Mammary epithelial cell (primary cell): ENCODE measurements at regions not wholly inside any gene's neighbourhood (a gene's known extent, or its start where the extent isn't known, plus 50 kb on each side); places are given as distances from the start of the nearest gene placed in this dataset.

Experiments used
- CTCF ChIP-seq, 2 donors: IDR thresholded peaks in 1 of 2; conservative IDR thresholded peaks in 1 of 2; 2 replicates each; pipeline ENCODE4 v1.5.1; 2011 to 2012; ENCODE audit warnings: inconsistent platforms in 2 of 2, low read length in 2 of 2, mild to moderate bottlenecking in 2 of 2, control low read depth in 1 of 2, low read depth in 1 of 2; ENCODE audit not compliant: insufficient read depth in 1 of 2; ENCODE audit errors: extremely low read depth in 1 of 2
- EZH2 ChIP-seq: IDR thresholded peaks from 2 replicates; pipeline ENCODE4 v1.6.1; 2012; ENCODE audit warnings: low read length, inconsistent platforms, borderline replicate concordance

- TF ChIP-seq CTCF (conservative IDR thresholded peaks at IDR 0.05 in 1 of 2, IDR thresholded peaks at IDR 0.05 in 1 of 2; ENCODE audit: extremely low read depth in 1 of 2, insufficient read depth in 1 of 2, low read depth in 1 of 2, low read length in 2 of 2) (no peak), EZH2 (no peak)
Measured at GRCh38 chr10:18777258-18777657, 118.0 kb downstream of the ARL5B start.
